ENCODE measurements at regions not wholly inside any gene's neighbourhood (a gene's known extent, or its start where the extent isn't known, plus 50 kb on each side); places are given as distances from the start of the nearest gene placed in this dataset.
"Not testable (repeated sequence)": the region's sequence is repeated elsewhere in the genome, so short reads cannot be mapped to it uniquely, and the experiment has no call there.

- no peak overlapping the region for H4K8ac ChIP-seq (replicated peaks; ENCODE audit: insufficient read length, low read depth, low read length)
- no peak overlapping the region for H2AK5ac ChIP-seq (ENCODE audit: insufficient read length, low read length)
- H4K5ac ChIP-seq (ENCODE audit: insufficient read length, low read depth, low read length): no peak overlapping the region
- no peak overlapping the region for H3K4ac ChIP-seq (ENCODE audit: low read depth, low read length)
- no peaks in the 10 kb centered on the region for H3K23me2 ChIP-seq (ENCODE audit: insufficient read length, low read depth, low read length, poor library complexity, severe bottlenecking)
- no peak overlapping the region for H3K4me3 Mint-ChIP-seq
- H2AFZ ChIP-seq (ENCODE audit: low read length): no peak overlapping the region
- H2BK5ac ChIP-seq (ENCODE audit: insufficient read length, low read length): no peak overlapping the region
- H3K9me3 ChIP-seq (ENCODE audit: control insufficient read depth, low read depth, low read length): no peaks in the 10 kb centered on the region
- no peak for DNase-seq
- no peak overlapping the region for H3K27ac ChIP-seq (ENCODE audit: insufficient read length, low read depth, low read length)
- H3K23ac ChIP-seq (ENCODE audit: insufficient read length, low read depth, low read length): no peak overlapping the region
- peaks cover 3% of the 10 kb centered on the region in 2 experiments; a peak in 3 of 5 replicates for H3K9me3 Mint-ChIP-seq
- no peak overlapping the region for H3K9ac ChIP-seq (ENCODE audit: extremely low read depth, insufficient read length, low read length)
- no peak overlapping the region for H2BK15ac ChIP-seq (ENCODE audit: low read depth, low read length)
- no peak overlapping the region for H2BK20ac ChIP-seq (ENCODE audit: low read depth, low read length, poor library complexity, severe bottlenecking)
- no peak overlapping the region for H3K4me2 ChIP-seq (ENCODE audit: insufficient read depth, insufficient read length, low read length)
- TF ChIP-seq CTCF (conservative IDR thresholded peaks at IDR 0.05): no peak
- H3K79me1 ChIP-seq (ENCODE audit: insufficient read depth, low read depth, low read length, poor library complexity, severe bottlenecking): no peaks in the 10 kb centered on the region
- no peak overlapping the region for H3K14ac ChIP-seq (ENCODE audit: insufficient read depth, low read length)
- H2BK12ac ChIP-seq (ENCODE audit: insufficient read length, low read depth, low read length): no peak overlapping the region
- no peak overlapping the region for H3T11ph ChIP-seq (ENCODE audit: low read length)
- H4K91ac ChIP-seq (ENCODE audit: insufficient read length, low read depth, low read length): no peak overlapping the region
- no peak overlapping the region for H3K27ac Mint-ChIP-seq
- H2BK120ac ChIP-seq (ENCODE audit: low read depth, low read length, poor library complexity, severe bottlenecking): no peak overlapping the region
- no peaks in the 10 kb centered on the region for H4K20me1 ChIP-seq (ENCODE audit: control insufficient read depth, insufficient read depth, insufficient read length)
- H3K56ac ChIP-seq (ENCODE audit: insufficient read length, low read depth, low read length): no peak overlapping the region
- H3K18ac ChIP-seq (ENCODE audit: insufficient read length, low read depth, low read length): no peak overlapping the region
- no peaks in the 10 kb centered on the region for H3K27me3 ChIP-seq (ENCODE audit: insufficient read depth, low read length)
- peaks cover 0 to 2% (median 0%) of the 10 kb centered on the region in 3 experiments; a peak in 1 of 7 replicates for H3K36me3 Mint-ChIP-seq (ENCODE audit: insufficient read depth in 1 of 3, low read depth in 3 of 3)
- no peaks in the 10 kb centered on the region for H3K79me2 ChIP-seq (ENCODE audit: insufficient read depth, low read length)
- H3K4me1 ChIP-seq (ENCODE audit: insufficient read depth, low read length): no peaks in the 10 kb centered on the region
- H3K4me1 Mint-ChIP-seq: no peaks in the 10 kb centered on the region
- H3K27me3 Mint-ChIP-seq (ENCODE audit: low read depth): no peaks in the 10 kb centered on the region
Observed at GRCh38 chr5:12586406-12586805, 682.2 kb upstream of the CTNND2 start.

GRCh38 chr5:12578803-12579202 lies 674.6 kb upstream of the CTNND2 start:
- not testable (repeated sequence) for H3K79me2 ChIP-seq (ENCODE audit: insufficient read depth, low read length); H3K14ac ChIP-seq (ENCODE audit: insufficient read depth, low read length); H3K4me1 Mint-ChIP-seq; H4K20me1 ChIP-seq (ENCODE audit: control insufficient read depth, insufficient read depth, insufficient read length); H2BK120ac ChIP-seq (ENCODE audit: low read depth, low read length, poor library complexity, severe bottlenecking); H3K18ac ChIP-seq (ENCODE audit: insufficient read length, low read depth, low read length); H2AK5ac ChIP-seq (ENCODE audit: insufficient read length, low read length); H3K27me3 ChIP-seq (ENCODE audit: insufficient read depth, low read length); H3K79me1 ChIP-seq (ENCODE audit: insufficient read depth, low read depth, low read length, poor library complexity, severe bottlenecking); H4K91ac ChIP-seq (ENCODE audit: insufficient read length, low read depth, low read length); H3K27ac ChIP-seq (ENCODE audit: insufficient read length, low read depth, low read length); H3K4ac ChIP-seq (ENCODE audit: low read depth, low read length); H3K4me2 ChIP-seq (ENCODE audit: insufficient read depth, insufficient read length, low read length); DNase-seq; H2BK15ac ChIP-seq (ENCODE audit: low read depth, low read length); H3K9ac ChIP-seq (ENCODE audit: extremely low read depth, insufficient read length, low read length); H2BK5ac ChIP-seq (ENCODE audit: insufficient read length, low read length); H3K9me3 ChIP-seq (ENCODE audit: control insufficient read depth, low read depth, low read length); H3T11ph ChIP-seq (ENCODE audit: low read length); H3K56ac ChIP-seq (ENCODE audit: insufficient read length, low read depth, low read length); H3K27me3 Mint-ChIP-seq (ENCODE audit: low read depth); H3K23ac ChIP-seq (ENCODE audit: insufficient read length, low read depth, low read length); H3K36me3 Mint-ChIP-seq (ENCODE audit: insufficient read depth in 1 of 3, low read depth in 3 of 3); H2BK12ac ChIP-seq (ENCODE audit: insufficient read length, low read depth, low read length); H4K8ac ChIP-seq (replicated peaks; ENCODE audit: insufficient read length, low read depth, low read length); H2AFZ ChIP-seq (ENCODE audit: low read length); H3K27ac Mint-ChIP-seq; H2BK20ac ChIP-seq (ENCODE audit: low read depth, low read length, poor library complexity, severe bottlenecking); H4K5ac ChIP-seq (ENCODE audit: insufficient read length, low read depth, low read length); H3K4me1 ChIP-seq (ENCODE audit: insufficient read depth, low read length); H3K4me3 Mint-ChIP-seq; H3K23me2 ChIP-seq (ENCODE audit: insufficient read length, low read depth, low read length, poor library complexity, severe bottlenecking)
- peaks cover 10 to 13% of the 10 kb centered on the region in 2 experiments; a peak in 4 of 5 replicates for H3K9me3 Mint-ChIP-seq
- WGBS (ENCODE audit: extremely low coverage, insufficient read length, low lambda C conversion rate): no CpG with 5 or more reads among the region's 13 CpGs
